ENCODE measurements at regions not wholly inside any gene's neighbourhood (a gene's known extent, or its start where the extent isn't known, plus 50 kb on each side); places are given as distances from the start of the nearest gene placed in this dataset.

DNA sequence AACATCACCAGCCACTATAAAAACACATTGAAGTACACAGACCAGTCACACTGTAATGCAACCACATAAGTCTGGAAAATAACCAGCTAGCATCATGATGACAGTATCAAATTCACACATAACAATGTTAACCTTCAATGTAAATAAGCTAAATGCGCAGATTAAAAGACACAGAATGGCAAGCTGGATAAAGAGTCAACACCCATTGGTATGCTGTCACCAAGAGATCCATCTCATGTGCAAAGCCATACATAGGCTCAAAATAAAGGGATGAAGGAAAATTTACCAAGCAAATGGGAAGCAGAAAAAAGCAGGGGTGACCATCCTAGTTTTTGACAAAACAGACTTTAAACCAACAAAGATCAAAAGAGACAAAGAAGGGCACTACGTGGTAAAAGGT is 110.8 kb downstream of the NR4A2 start:
- TF ChIP-seq EP300 (IDR thresholded peaks at IDR 0.05): no peak
- no peak for TF ChIP-seq CTCF (IDR thresholded peaks at IDR 0.05)
- TF ChIP-seq POLR2A (IDR thresholded peaks at IDR 0.05): no peak
- TF ChIP-seq POLR2AphosphoS5 (IDR thresholded peaks at IDR 0.05): no peak
- 79 to 86% methylated on average over 1 to 2 of the region's 2 CpGs for WGBS, 2 donors (ENCODE audit: low coverage in 1 of 2)
- no peak overlapping the region for H3K4me3 ChIP-seq

DNA sequence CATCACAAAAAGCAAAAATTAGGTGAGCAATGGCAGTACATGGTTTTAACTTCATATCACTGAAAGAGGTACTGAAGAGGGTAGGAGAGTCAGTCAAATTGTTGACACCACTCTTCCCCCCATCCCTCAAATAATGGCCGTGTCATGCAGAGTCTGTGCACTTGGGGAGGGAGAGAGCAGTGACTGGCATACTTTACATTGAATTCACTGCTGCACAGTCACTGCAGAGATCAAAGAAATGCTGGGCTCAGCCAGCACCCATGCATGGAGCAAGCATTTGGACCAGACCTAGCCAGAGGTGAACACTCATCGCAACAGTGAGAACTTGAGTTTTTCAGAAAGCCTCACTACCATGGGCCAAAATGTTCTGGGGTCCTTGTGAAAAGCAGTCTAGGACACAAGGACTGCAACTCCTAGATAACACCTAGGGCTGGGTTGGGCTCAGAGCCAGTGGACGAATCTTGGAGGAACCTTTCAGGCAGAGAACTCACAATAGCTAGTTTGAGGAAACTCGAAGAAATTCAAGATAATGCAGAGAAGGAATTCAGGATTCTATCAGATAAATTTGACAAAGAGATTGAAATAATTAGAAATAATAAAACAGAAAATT is 112.9 kb downstream of the NR4A2 start:
- H3K27ac ChIP-seq: no peak overlapping the region
- no peaks in the 10 kb centered on the region for H3K36me3 ChIP-seq
- ATAC-seq: no peak
- H3K4me1 ChIP-seq: no peaks in the 10 kb centered on the region
- H3K9me3 ChIP-seq: peaks cover 0 to 31% (median 0%) of the 10 kb centered on the region in 3 donors
- WGBS, 2 donors (ENCODE audit: low coverage in 1 of 2): 68 to 100% methylated on average over 1 to 3 of the region's 4 CpGs
- no peaks in the 10 kb centered on the region for H3K27me3 ChIP-seq
- H3K4me3 ChIP-seq: no peak overlapping the region
- TF ChIP-seq POLR2A (IDR thresholded peaks at IDR 0.05) (no peak), CTCF (IDR thresholded peaks at IDR 0.05) (no peak), POLR2AphosphoS5 (IDR thresholded peaks at IDR 0.05) (no peak), EP300 (IDR thresholded peaks at IDR 0.05) (no peak)

More for the DNA sequence above, 110.8 kb downstream of the NR4A2 start:
- H3K27me3 ChIP-seq: no peaks in the 10 kb centered on the region
- peaks cover 0 to 31% (median 0%) of the 10 kb centered on the region in 3 donors for H3K9me3 ChIP-seq
- H3K36me3 ChIP-seq: no peaks in the 10 kb centered on the region
- no peak overlapping the region for H3K27ac ChIP-seq
- no peaks in the 10 kb centered on the region for H3K4me1 ChIP-seq
- no peak for ATAC-seq

DNA sequence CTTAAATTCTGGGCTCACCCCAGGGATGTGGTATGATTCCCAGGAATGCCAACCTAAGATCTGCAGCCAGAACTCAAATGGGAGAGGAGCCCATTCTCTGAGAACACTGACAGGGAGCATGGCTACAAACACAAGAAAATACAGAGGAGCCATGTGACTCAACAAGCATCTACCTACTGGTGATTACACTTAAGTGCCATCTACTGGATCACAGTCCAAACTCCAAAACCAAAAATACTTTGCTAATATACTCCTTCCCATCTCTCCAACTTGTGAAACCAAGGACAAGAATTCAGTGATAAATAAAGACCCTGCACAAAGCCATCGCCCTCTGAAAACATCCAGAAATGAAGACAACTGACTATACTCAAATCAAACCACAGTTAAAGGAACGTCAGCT is 116.9 kb downstream of the NR4A2 start:
- ATAC-seq: no peak
- peaks cover 0 to under 1% (median 0%) of the 10 kb centered on the region in 3 donors for H3K9me3 ChIP-seq

DNA sequence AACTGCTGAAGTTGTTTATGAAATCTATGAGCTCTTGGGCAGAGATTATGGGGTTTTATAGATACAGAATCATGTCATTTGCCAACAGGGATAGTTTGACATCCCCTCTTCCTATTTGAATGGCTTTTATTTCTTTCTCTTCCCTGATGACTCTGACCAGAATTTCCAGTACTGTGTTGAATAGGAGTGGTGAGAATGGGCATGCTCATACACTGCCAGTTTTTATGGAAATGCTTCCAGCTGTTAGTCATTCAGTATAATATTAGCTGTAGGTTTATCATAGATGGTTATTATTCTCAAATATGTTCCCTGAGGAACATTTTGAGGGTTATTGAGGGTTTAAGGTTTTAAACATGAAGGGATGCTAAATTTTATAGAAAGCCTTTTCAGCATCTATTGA is 121.2 kb downstream of the NR4A2 start:
- no peaks in the 10 kb centered on the region for H3K36me3 ChIP-seq
- H3K27me3 ChIP-seq: no peaks in the 10 kb centered on the region
- no peaks in the 10 kb centered on the region for H3K9me3 ChIP-seq
- no peaks in the 10 kb centered on the region for H3K4me1 ChIP-seq
- TF ChIP-seq POLR2A (IDR thresholded peaks at IDR 0.05) (no peak), CTCF (IDR thresholded peaks at IDR 0.05) (no peak), POLR2AphosphoS5 (IDR thresholded peaks at IDR 0.05) (no peak), EP300 (IDR thresholded peaks at IDR 0.05) (no peak)
- no peak overlapping the region for H3K4me3 ChIP-seq
- no peak for ATAC-seq
- no peak overlapping the region for H3K27ac ChIP-seq

More for the DNA sequence above, 116.9 kb downstream of the NR4A2 start:
- H3K36me3 ChIP-seq: no peaks in the 10 kb centered on the region
- H3K27ac ChIP-seq: no peak overlapping the region
- TF ChIP-seq POLR2AphosphoS5 (IDR thresholded peaks at IDR 0.05) (no peak), EP300 (IDR thresholded peaks at IDR 0.05) (no peak), CTCF (IDR thresholded peaks at IDR 0.05) (no peak), POLR2A (IDR thresholded peaks at IDR 0.05) (no peak)
- H3K27me3 ChIP-seq: no peaks in the 10 kb centered on the region
- 20 to 40% methylated on average over 1 to 2 of the region's 2 CpGs for WGBS, 2 donors (ENCODE audit: low coverage in 1 of 2)
- no peak overlapping the region for H3K4me3 ChIP-seq
- H3K4me1 ChIP-seq: no peaks in the 10 kb centered on the region

DNA sequence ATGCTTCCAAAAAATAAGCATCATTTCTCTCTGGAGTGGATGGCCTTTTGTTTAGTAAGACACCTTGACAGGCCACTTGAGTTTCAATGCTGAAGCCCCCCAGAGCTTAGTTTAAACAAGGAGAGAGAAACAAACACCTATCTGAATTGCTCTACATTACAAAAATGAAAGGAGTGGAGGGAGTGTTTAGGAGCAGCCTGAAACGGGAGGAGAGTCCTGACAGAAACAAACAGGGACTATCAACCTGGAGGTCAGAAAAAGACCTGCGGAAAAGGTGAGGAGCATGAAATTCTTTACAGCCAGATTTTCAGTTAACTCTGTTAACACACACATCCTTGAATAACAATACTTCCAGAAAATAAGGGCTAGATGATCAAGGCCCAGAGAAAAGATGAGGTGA is 126.2 kb downstream of the NR4A2 start:
- no peak overlapping the region for H3K4me3 ChIP-seq
- H3K9me3 ChIP-seq: no peaks in the 10 kb centered on the region
- TF ChIP-seq EP300 (IDR thresholded peaks at IDR 0.05) (no peak), CTCF (IDR thresholded peaks at IDR 0.05) (no peak), POLR2A (IDR thresholded peaks at IDR 0.05) (no peak), POLR2AphosphoS5 (IDR thresholded peaks at IDR 0.05) (no peak)
- no peaks in the 10 kb centered on the region for H3K36me3 ChIP-seq
- no peaks in the 10 kb centered on the region for H3K27me3 ChIP-seq
- H3K27ac ChIP-seq: no peak overlapping the region
- ATAC-seq: no peak
- no peaks in the 10 kb centered on the region for H3K4me1 ChIP-seq
- WGBS, 2 donors (ENCODE audit: low coverage in 1 of 2): 27 to 35% methylated on average over 2 of the region's 2 CpGs

All from gastroesophageal sphincter (tissue), 4 donors.